ENCODE measurements at regions not wholly inside any gene's neighbourhood (a gene's known extent, or its start where the extent isn't known, plus 50 kb on each side); places are given as distances from the start of the nearest gene placed in this dataset.

DNA sequence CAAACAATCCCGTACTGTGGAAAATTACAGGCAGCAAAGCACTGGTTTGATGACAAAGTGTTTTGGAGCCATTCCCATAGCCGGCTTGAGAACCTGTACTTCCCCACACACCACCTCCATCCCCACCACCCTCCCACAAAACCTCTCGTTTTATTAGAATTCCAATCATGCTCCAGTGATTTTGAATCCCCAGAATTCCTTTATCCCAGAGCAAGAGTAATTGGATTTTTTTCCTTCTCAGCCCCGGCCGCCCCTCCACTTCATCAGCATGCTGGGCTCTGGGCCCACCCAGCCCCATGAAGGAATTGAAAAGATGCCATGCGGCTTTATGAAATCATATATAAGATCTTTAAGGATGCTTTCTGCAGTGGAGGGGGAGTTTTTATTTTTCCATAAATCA lies 136.6 kb downstream of the OMA1 start:
- TF ChIP-seq, protein P1, sequence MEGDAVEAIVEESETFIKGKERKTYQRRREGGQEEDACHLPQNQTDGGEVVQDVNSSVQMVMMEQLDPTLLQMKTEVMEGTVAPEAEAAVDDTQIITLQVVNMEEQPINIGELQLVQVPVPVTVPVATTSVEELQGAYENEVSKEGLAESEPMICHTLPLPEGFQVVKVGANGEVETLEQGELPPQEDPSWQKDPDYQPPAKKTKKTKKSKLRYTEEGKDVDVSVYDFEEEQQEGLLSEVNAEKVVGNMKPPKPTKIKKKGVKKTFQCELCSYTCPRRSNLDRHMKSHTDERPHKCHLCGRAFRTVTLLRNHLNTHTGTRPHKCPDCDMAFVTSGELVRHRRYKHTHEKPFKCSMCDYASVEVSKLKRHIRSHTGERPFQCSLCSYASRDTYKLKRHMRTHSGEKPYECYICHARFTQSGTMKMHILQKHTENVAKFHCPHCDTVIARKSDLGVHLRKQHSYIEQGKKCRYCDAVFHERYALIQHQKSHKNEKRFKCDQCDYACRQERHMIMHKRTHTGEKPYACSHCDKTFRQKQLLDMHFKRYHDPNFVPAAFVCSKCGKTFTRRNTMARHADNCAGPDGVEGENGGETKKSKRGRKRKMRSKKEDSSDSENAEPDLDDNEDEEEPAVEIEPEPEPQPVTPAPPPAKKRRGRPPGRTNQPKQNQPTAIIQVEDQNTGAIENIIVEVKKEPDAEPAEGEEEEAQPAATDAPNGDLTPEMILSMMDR (IDR thresholded peaks at IDR 0.05) = no peak
- no peak for DNase-seq
- intact Hi-C loops (cut with DNase I; ENCODE audit: low total_unique reads) = no loop called here
- no peak overlapping the region for H3K27ac ChIP-seq
- peaks cover 0 to 9% (median 0%) of the 10 kb centered on the region in 4 donors for H3K4me1 ChIP-seq
- H3K36me3 ChIP-seq = no peaks in the 10 kb centered on the region
- no peaks in the 10 kb centered on the region for H3K27me3 ChIP-seq
- no peak overlapping the region for H3K4me3 ChIP-seq
- no peaks in the 10 kb centered on the region for H3K9me3 ChIP-seq

- H3K27ac ChIP-seq = no peak overlapping the region
- H3K36me3 ChIP-seq = no peaks in the 10 kb centered on the region
- DNase-seq = no peak
- peaks cover 0 to 9% (median 0%) of the 10 kb centered on the region in 4 donors for H3K4me1 ChIP-seq
- no peaks in the 10 kb centered on the region for H3K27me3 ChIP-seq
- intact Hi-C loops (cut with DNase I; ENCODE audit: low total_unique reads) = no loop called here
- no peaks in the 10 kb centered on the region for H3K9me3 ChIP-seq
- TF ChIP-seq, protein P1 (IDR thresholded peaks at IDR 0.05) = no peak
- H3K4me3 ChIP-seq = no peak overlapping the region
Observed at GRCh38 chr1:58409336-58409735, 137.2 kb downstream of the OMA1 start.

GRCh38 chr1:58406301-58407071 lies 140.0 kb downstream of the OMA1 start:
- TF ChIP-seq, protein P1 (IDR thresholded peaks at IDR 0.05) = no peak

GRCh38 chr1:58405660-58406059 lies 140.9 kb downstream of the OMA1 start:
- TF ChIP-seq, protein P1 (IDR thresholded peaks at IDR 0.05) = no peak
- H3K36me3 ChIP-seq = no peaks in the 10 kb centered on the region
- no peak overlapping the region for H3K4me3 ChIP-seq
- peaks cover 0 to 11% (median 5%) of the 10 kb centered on the region in 4 donors for H3K4me1 ChIP-seq
- no peak for DNase-seq
- no peaks in the 10 kb centered on the region for H3K9me3 ChIP-seq
- no peak overlapping the region for H3K27ac ChIP-seq
- H3K27me3 ChIP-seq = no peaks in the 10 kb centered on the region
- intact Hi-C loops (cut with DNase I; ENCODE audit: low total_unique reads) = no loop called here

More at GRCh38 chr1:58406301-58407071, 140.0 kb downstream of the OMA1 start:
- Histone ChIP-seq H3K4me1 (peaks cover 0 to 11% (median 5%) of the 10 kb centered on the region in 4 donors), H3K4me3 (no peak overlapping the region), H3K27me3 (no peaks in the 10 kb centered on the region), H3K9me3 (no peaks in the 10 kb centered on the region), H3K36me3 (no peaks in the 10 kb centered on the region), H3K27ac (no peak overlapping the region)
- intact Hi-C loops (cut with DNase I; ENCODE audit: low total_unique reads) = no loop called here
- DNase-seq = no peak

DNA sequence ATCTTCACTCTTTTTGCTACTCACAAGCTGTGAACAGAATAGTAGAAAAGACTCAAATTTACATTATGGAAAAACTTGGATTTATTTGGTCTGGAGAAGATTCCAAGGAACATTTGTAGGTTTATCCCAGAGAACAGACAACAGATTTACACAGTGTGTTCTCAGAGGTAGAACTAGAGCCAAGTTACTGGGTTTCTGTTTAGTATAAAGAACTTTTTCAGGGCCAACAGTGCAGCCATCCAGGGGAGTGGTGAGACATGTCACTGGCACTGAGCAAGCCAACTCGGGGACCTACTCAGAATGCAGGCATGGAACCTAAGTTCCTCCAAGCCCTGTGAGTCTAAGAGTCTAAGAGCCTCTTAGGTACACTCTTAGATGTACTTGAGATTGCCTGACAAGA lies 142.6 kb downstream of the OMA1 start:
- intact Hi-C loops (cut with DNase I; ENCODE audit: low total_unique reads) = no loop called here
- no peak overlapping the region for H3K27ac ChIP-seq
- no peaks in the 10 kb centered on the region for H3K9me3 ChIP-seq
- DNase-seq = no peak
- no peaks in the 10 kb centered on the region for H3K27me3 ChIP-seq
- peaks cover 0 to 11% (median 5%) of the 10 kb centered on the region in 4 donors for H3K4me1 ChIP-seq
- no peak overlapping the region for H3K4me3 ChIP-seq
- no peaks in the 10 kb centered on the region for H3K36me3 ChIP-seq
- TF ChIP-seq, protein P1 (IDR thresholded peaks at IDR 0.05) = no peak
